ENCODE measurements at regions not wholly inside any gene's neighbourhood (a gene's known extent, or its start where the extent isn't known, plus 50 kb on each side); places are given as distances from the start of the nearest gene placed in this dataset.
"Not testable (repeated sequence)": the region's sequence is repeated elsewhere in the genome, so short reads cannot be mapped to it uniquely, and the experiment has no call there.

GRCh38 chr15:81870746-81871106, 175.1 kb downstream of the MEX3B start:
- not testable (repeated sequence) for TF ChIP-seq POLR2A, CTCF (IDR thresholded peaks at IDR 0.05)
